NCI-H526 treated with DMSO at 0.1 percent for 48 hours (cell line): ENCODE measurements at regions not wholly inside any gene's neighbourhood (a gene's known extent, or its start where the extent isn't known, plus 50 kb on each side); places are given as distances from the start of the nearest gene placed in this dataset.

Source experiments
- DNase-seq: peaks from one replicate; lab custom pipeline; 2025; lab: John Stamatoyannopoulos, UW

- no peak for DNase-seq
These were observed 1513.0 kb downstream of the TBC1D22A start for GRCh38 chr22:48275412-48275811.

DNA sequence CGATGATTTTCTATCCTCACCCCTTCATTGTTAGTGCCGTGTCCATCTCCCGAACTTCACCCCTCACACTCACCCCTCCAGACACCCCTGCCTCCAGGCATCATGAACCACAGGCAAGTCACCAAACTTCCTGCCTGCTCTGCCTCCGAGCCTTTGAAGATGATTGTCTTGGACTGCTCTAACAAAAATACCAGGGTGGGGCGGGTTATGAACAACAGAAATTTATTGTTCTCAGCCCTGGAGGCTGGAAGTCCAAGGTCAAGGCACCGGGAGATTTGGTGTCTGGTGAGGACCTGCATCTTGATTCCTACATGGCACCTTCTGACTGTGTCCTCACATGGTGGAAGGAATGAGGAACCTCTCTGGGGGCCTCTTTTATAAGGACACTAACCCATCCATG, 1508.3 kb downstream of the TBC1D22A start:
- no peak for DNase-seq

DNA sequence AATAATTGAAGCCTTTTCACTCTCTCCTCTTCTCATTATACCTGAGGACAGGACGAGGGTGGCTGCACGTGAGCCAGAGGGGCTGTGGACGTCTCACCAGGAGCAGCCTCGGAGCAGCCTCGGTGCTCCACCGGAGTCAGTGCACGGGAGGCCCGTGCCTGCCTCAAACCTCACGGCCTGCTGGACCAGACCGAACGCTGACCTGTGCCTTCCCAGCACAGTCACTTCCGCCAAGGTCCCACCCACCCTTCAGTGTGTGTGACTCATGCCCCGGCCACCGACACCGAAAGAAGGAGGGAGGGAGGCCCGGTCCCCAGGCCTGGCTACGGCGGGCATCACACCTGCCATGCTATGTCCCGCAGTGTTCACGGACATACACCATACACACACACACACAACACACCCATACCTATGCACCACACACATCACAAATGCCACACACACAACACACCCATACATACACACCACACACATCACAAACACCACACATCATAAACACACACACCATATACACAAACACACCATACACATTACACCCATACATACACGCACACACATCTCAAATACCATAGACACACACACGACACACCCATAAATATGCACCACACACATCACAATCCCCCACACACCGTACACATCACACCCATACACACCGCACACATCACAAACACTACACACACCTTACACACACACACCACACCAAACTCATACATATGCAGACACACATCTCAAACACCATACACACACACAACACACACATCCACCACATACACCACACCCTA, 1506.5 kb downstream of the TBC1D22A start:
- DNase-seq: no peak

- DNase-seq: no peak
These were observed 1505.8 kb downstream of the TBC1D22A start for GRCh38 chr22:48268293-48268692.

- DNase-seq: no peak
These were observed 1505.2 kb downstream of the TBC1D22A start for GRCh38 chr22:48267681-48268080.

- no peak for DNase-seq
These were observed 1502.7 kb downstream of the TBC1D22A start for GRCh38 chr22:48265000-48265625.

DNA sequence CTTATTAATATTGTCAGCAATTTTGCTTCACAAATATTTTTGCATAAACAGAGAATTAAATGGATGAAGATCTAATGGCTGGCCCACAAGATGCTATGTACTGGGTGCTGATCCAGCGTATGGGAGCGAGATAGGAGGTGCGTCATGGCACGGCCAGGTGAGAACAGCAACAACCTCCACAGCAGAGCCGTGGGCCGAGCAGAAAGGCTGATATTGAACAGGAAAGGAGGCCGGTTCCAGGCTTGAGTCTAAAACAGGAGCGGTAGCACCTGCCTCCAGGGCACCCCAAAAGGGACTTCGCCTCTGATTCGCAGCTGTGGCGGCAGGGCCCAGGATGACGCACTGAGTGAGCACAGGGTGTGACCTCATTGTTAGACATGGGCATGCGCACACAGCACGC, 1502.1 kb downstream of the TBC1D22A start:
- DNase-seq: no peak

- no peak for DNase-seq
These were observed 1501.4 kb downstream of the TBC1D22A start for GRCh38 chr22:48263791-48264351.

GRCh38 chr22:48263431-48263765, 1500.9 kb downstream of the TBC1D22A start:
- no peak for DNase-seq

GRCh38 chr22:48262596-48263430, 1500.4 kb downstream of the TBC1D22A start:
- DNase-seq: no peak

DNA sequence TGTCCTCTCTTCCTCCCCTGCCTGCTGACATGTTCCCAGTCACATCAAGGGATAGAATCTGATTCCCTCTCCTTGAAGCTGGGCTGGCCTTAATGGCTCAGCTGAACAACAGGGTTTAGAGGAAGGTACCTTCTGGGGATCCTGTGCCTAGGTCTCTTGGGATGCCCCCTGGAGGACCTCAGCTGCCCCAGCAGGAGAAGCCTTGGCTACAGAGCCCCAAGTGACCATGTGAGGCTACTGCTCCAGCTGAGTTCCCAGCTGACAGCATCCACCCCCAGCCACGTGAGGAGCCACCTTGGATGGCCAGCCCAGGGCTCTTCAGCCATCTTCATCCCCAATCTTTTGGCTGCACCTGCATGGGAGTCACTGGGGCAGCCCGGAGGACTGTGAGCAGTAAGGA, 1499.3 kb downstream of the TBC1D22A start:
- DNase-seq: no peak

GRCh38 chr22:48261048-48261621, 1498.7 kb downstream of the TBC1D22A start:
- DNase-seq: no peak

GRCh38 chr22:48259991-48260670, 1497.7 kb downstream of the TBC1D22A start:
- DNase-seq: no peak

GRCh38 chr22:48258811-48259210, 1496.4 kb downstream of the TBC1D22A start:
- no peak for DNase-seq

GRCh38 chr22:48258064-48258701, 1495.7 kb downstream of the TBC1D22A start:
- DNase-seq: no peak

- DNase-seq: no peak
These were observed 1495.2 kb downstream of the TBC1D22A start for GRCh38 chr22:48257685-48258055.

- DNase-seq: no peak
These were observed 1494.6 kb downstream of the TBC1D22A start for GRCh38 chr22:48256776-48257684.

- DNase-seq: no peak
These were observed 1493.7 kb downstream of the TBC1D22A start for GRCh38 chr22:48256041-48256739.

GRCh38 chr22:48254311-48254873, 1491.9 kb downstream of the TBC1D22A start:
- no peak for DNase-seq
